HEK293T (cell line): ENCODE measurements at regions not wholly inside any gene's neighbourhood (a gene's known extent, or its start where the extent isn't known, plus 50 kb on each side); places are given as distances from the start of the nearest gene placed in this dataset.

Experiments
- CTCF ChIA-PET: fragments of 350-600 bp; formaldehyde crosslinking; extraction: SDS; loops from one replicate; lab custom pipeline; 2021; ENCODE audit warnings: antibody characterized with exemption, inconsistent platforms; lab: Yijun Ruan, JAX
- POLR2A ChIA-PET: fragments of 350-600 bp; formaldehyde crosslinking; extraction: SDS; loops from one replicate; lab custom pipeline; 2020; ENCODE audit warnings: antibody characterized with exemption, inconsistent platforms; lab: Yijun Ruan, JAX
- DNase-seq: peaks from one replicate; pipeline ENCODE4 v3.0.0; 2012; ENCODE audit warnings: mixed read lengths; ENCODE audit errors: extremely low spot score
- ARNT ChIP-seq: fragments of 450-650 bp; IDR thresholded peaks from 2 replicates; pipeline ENCODE4 v1.6.1; 2017; ENCODE audit warnings: mild to moderate bottlenecking
- BHLHE40 ChIP-seq: fragments of 450-650 bp; IDR thresholded peaks from 2 replicates; pipeline ENCODE4 v1.6.1; 2016; ENCODE audit warnings: mild to moderate bottlenecking, moderate library complexity, borderline replicate concordance
- CTBP1 ChIP-seq: fragments of 450-650 bp; IDR thresholded peaks from 2 replicates; pipeline ENCODE4 v1.6.1; 2016; ENCODE audit warnings: borderline replicate concordance
- ELF4 ChIP-seq: fragments of 450-650 bp; IDR thresholded peaks from 2 replicates; pipeline ENCODE4 v1.6.1; 2017; ENCODE audit warnings: antibody characterized with exemption
- FOXA1 ChIP-seq: fragments of 450-650 bp; IDR thresholded peaks from 2 replicates; pipeline ENCODE4 v1.6.1; 2016; ENCODE audit warnings: mild to moderate bottlenecking
- FOXK2 ChIP-seq: fragments of 450-650 bp; IDR thresholded peaks from 2 replicates; pipeline ENCODE4 v1.6.1; 2016; ENCODE audit warnings: mild to moderate bottlenecking
- FOXM1 ChIP-seq: fragments of 450-650 bp; IDR thresholded peaks from 2 replicates; pipeline ENCODE4 v1.6.1; 2017; ENCODE audit warnings: mild to moderate bottlenecking, borderline replicate concordance
- HDGF ChIP-seq: fragments of 450-650 bp; IDR thresholded peaks from 2 replicates; pipeline ENCODE4 v1.6.1; 2017; ENCODE audit warnings: antibody characterized with exemption, borderline replicate concordance
- L3MBTL2 ChIP-seq: fragments of 450-650 bp; conservative IDR thresholded peaks from 2 replicates; pipeline ENCODE4 v1.6.1; 2016; ENCODE audit warnings: mild to moderate bottlenecking
- LEF1 ChIP-seq: fragments of 450-650 bp; IDR thresholded peaks from 2 replicates; pipeline ENCODE4 v1.6.1; 2017; ENCODE audit warnings: mild to moderate bottlenecking, borderline replicate concordance
- NFRKB ChIP-seq: fragments of 450-650 bp; IDR thresholded peaks from 2 replicates; pipeline ENCODE4 v1.6.1; 2016; ENCODE audit warnings: mild to moderate bottlenecking, moderate library complexity
- PKNOX1 ChIP-seq: fragments of 450-650 bp; IDR thresholded peaks from 2 replicates; pipeline ENCODE4 v1.6.1; 2016
- SP1 ChIP-seq: fragments of 450-650 bp; IDR thresholded peaks from 2 replicates; pipeline ENCODE4 v1.6.1; 2017
- SUZ12 ChIP-seq: fragments of 450-650 bp; IDR thresholded peaks from 2 replicates; pipeline ENCODE4 v1.6.1; 2016; ENCODE audit warnings: mild to moderate bottlenecking
- TARDBP ChIP-seq: fragments of 450-650 bp; IDR thresholded peaks from 2 replicates; pipeline ENCODE4 v1.6.1; 2016
- ZNF384 ChIP-seq: fragments of 450-650 bp; IDR thresholded peaks from 2 replicates; pipeline ENCODE4 v1.6.1; 2016

- CTCF ChIA-PET = no interaction called here
- TF ChIP-seq ARNT (no peak), L3MBTL2 (no peak), SP1 (no peak), LEF1 (no peak)
- POLR2A ChIA-PET = no interaction called here
- DNase-seq = no peak
These were observed 277.2 kb upstream of the VCX3A start for GRCh38 chrX:6812087-6812486.

GRCh38 chrX:6810776-6811175, 275.9 kb upstream of the VCX3A start:
- TF ChIP-seq LEF1 (no peak), PKNOX1 (no peak), ZNF384 (no peak), NFRKB (no peak), FOXA1 (no peak), ARNT (no peak), HDGF (no peak), CTBP1 (no peak), BHLHE40 (no peak), SUZ12 (no peak), L3MBTL2 (no peak), SP1 (no peak), FOXK2 (no peak), ELF4 (no peak), FOXM1 (no peak)
- ChIA-PET CTCF (no interaction called here), POLR2A (no interaction called here)
- DNase-seq = no peak

- ChIA-PET CTCF (no interaction called here), POLR2A (no interaction called here)
- TF ChIP-seq TARDBP (no peak), PKNOX1 (no peak), L3MBTL2 (no peak), ARNT (no peak), ELF4 (no peak), LEF1 (no peak), BHLHE40 (no peak), HDGF (no peak)
- no peak for DNase-seq
These were observed 268.7 kb upstream of the VCX3A start for GRCh38 chrX:6803607-6804006.

GRCh38 chrX:6793000-6793399, 258.1 kb upstream of the VCX3A start:
- DNase-seq = no peak
- POLR2A ChIA-PET = no interaction called here
- CTCF ChIA-PET = no interaction called here
- no peak for TF ChIP-seq SUZ12
- TF ChIP-seq ELF4 = peak; percentile 60

- CTCF ChIA-PET = no interaction called here
These were observed 249.0 kb upstream of the VCX3A start for GRCh38 chrX:6783912-6784311.

GRCh38 chrX:6782831-6783230, 247.9 kb upstream of the VCX3A start:
- ChIA-PET POLR2A (no interaction called here), CTCF (no interaction called here)
- TF ChIP-seq BHLHE40 = no peak
- no peak for TF ChIP-seq FOXK2
- TF ChIP-seq LEF1 = no peak
- TF ChIP-seq ZNF384 = no peak
- no peak for TF ChIP-seq L3MBTL2
- no peak for TF ChIP-seq PKNOX1
- no peak for TF ChIP-seq SUZ12
- TF ChIP-seq SP1 = no peak
- TF ChIP-seq HDGF = no peak
- TF ChIP-seq TARDBP = no peak
- TF ChIP-seq FOXA1 = no peak
- TF ChIP-seq ELF4 = no peak
- no peak for TF ChIP-seq NFRKB
- no peak for TF ChIP-seq ARNT
- TF ChIP-seq FOXM1 = no peak
- no peak for TF ChIP-seq CTBP1
- no peak for DNase-seq

More at GRCh38 chrX:6783912-6784311, 249.0 kb upstream of the VCX3A start:
- no peak for DNase-seq
- POLR2A ChIA-PET = no interaction called here
- no peak for TF ChIP-seq BHLHE40
- no peak for TF ChIP-seq SP1
- no peak for TF ChIP-seq HDGF
- no peak for TF ChIP-seq FOXM1
- TF ChIP-seq FOXA1 = no peak
- TF ChIP-seq LEF1 = no peak
- TF ChIP-seq L3MBTL2 = no peak
- TF ChIP-seq SUZ12 = no peak
- no peak for TF ChIP-seq TARDBP
- TF ChIP-seq ZNF384 = no peak
- no peak for TF ChIP-seq FOXK2
- no peak for TF ChIP-seq NFRKB
- TF ChIP-seq ELF4 = no peak
- no peak for TF ChIP-seq PKNOX1
- TF ChIP-seq ARNT = no peak
- TF ChIP-seq CTBP1 = no peak
